Karpas-422 (cell line): ENCODE measurements at regions not wholly inside any gene's neighbourhood (a gene's known extent, or its start where the extent isn't known, plus 50 kb on each side); places are given as distances from the start of the nearest gene placed in this dataset.

Experiments used
- DNase-seq: peaks from one replicate; pipeline ENCODE4 v3.0.0-alpha.2; 2015
- H2AFZ ChIP-seq: fragments of 200-600 bp; sonication (generic); 2 replicates; pipeline ENCODE4 v1.6.1; 2014; ENCODE audit warnings: antibody characterized with exemption, low read length, mixed read lengths
- H3K27ac ChIP-seq: fragments of 200-600 bp; sonication (generic); 2 replicates; pipeline ENCODE4 v1.5.1; 2014; ENCODE audit warnings: mild to moderate bottlenecking, low read length, moderate library complexity
- H3K27me3 ChIP-seq: fragments of 200-600 bp; sonication (generic); 2 replicates; pipeline ENCODE4 v1.6.1; 2014; ENCODE audit warnings: low read length, mixed read lengths
- H3K36me3 ChIP-seq: fragments of 200-600 bp; sonication (generic); 2 replicates; pipeline ENCODE4 v1.6.1; 2014; ENCODE audit warnings: low read length, mixed read lengths; ENCODE audit not compliant: insufficient read depth
- H3K4me1 ChIP-seq: fragments of 200-600 bp; sonication (generic); 2 replicates; pipeline ENCODE4 v1.6.1; 2014; ENCODE audit warnings: mild to moderate bottlenecking, low read length, mixed read lengths
- H3K4me2 ChIP-seq: fragments of 200-600 bp; sonication (generic); 2 replicates; pipeline ENCODE4 v1.6.1; 2014; ENCODE audit warnings: low read length, low read depth, mild to moderate bottlenecking; ENCODE audit not compliant: poor library complexity, severe bottlenecking
- H3K4me3 ChIP-seq: fragments of 200-600 bp; sonication (generic); 2 replicates; pipeline ENCODE4 v1.5.1; 2014; ENCODE audit warnings: mild to moderate bottlenecking, antibody characterized with exemption, low read length, mixed read lengths
- H3K79me2 ChIP-seq: fragments of 200-600 bp; sonication (generic); 2 replicates; pipeline ENCODE4 v1.6.1; 2014; ENCODE audit warnings: mild to moderate bottlenecking, low read length, mixed read lengths
- H3K9ac ChIP-seq: fragments of 200-600 bp; sonication (generic); 2 replicates; pipeline ENCODE4 v1.6.0; 2014; ENCODE audit warnings: low read length
- H3K9me2 ChIP-seq: fragments of 200-600 bp; sonication (generic), shearing (Covaris generic); replicated peaks from 2 replicates; pipeline ENCODE4 v1.6.0; 2014; ENCODE audit warnings: mild to moderate bottlenecking, low read length, moderate library complexity; ENCODE audit not compliant: insufficient read depth
- H3K9me3 ChIP-seq: fragments of 300-700, 200-600 bp; sonication (generic); 2 replicates; pipeline ENCODE4 v1.6.1; 2014; ENCODE audit warnings: low read length, mixed read lengths
- H4K20me1 ChIP-seq: fragments of 200-600 bp; sonication (generic); 2 replicates; pipeline ENCODE4 v1.6.1; 2014; ENCODE audit warnings: mild to moderate bottlenecking, antibody characterized with exemption, low read length, low read depth; ENCODE audit not compliant: insufficient read depth

DNA sequence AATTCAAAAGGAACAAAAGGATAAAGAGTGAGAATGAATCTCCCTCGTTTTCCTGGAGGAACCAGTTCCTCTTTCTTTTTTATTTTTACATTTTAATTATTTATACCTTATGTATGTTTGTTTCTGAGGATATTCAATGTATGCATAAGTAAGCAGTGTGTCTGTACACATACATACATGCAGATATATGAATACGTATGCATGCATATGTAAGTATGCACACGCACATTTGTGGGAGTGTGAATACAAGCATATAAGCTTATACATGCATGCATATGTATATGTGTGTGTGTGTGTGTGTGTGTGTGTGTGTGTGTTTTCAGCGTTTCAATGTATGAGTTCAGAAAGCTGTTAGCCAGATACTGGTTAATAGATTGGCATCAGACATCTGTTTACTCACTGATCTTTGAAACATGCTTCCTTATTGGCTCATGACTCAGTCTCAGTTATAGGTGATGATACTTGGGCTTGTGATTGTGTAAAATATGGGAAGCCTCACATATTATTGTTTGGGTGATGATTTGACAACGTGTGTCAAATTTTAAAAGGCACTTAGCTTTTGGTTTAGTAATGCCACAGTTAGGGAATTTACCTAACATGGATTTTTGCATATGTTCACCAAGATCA lies 279.7 kb upstream of the TRIB2 start:
- Histone ChIP-seq H3K4me1 (peaks cover 6% of the 10 kb centered on the region), H3K27me3 (no peaks in the 10 kb centered on the region), H3K4me3 (no peak overlapping the region), H3K9ac (no peak overlapping the region), H3K4me2 (no peak overlapping the region), H3K79me2 (no peaks in the 10 kb centered on the region), H2AFZ (no peak overlapping the region), H3K9me3 (no peaks in the 10 kb centered on the region), H4K20me1 (no peaks in the 10 kb centered on the region), H3K9me2 (no peaks in the 10 kb centered on the region), H3K27ac (no peak overlapping the region), H3K36me3 (no peaks in the 10 kb centered on the region)
- no peak for DNase-seq

GRCh38 chr2:12440731-12441130 lies 276.0 kb upstream of the TRIB2 start:
- Histone ChIP-seq H3K4me2 (no peak overlapping the region), H3K9me2 (no peaks in the 10 kb centered on the region), H3K36me3 (no peaks in the 10 kb centered on the region), H3K79me2 (no peaks in the 10 kb centered on the region), H3K27ac (no peak overlapping the region), H3K9ac (no peak overlapping the region), H3K27me3 (no peaks in the 10 kb centered on the region), H3K4me1 (peaks cover 3% of the 10 kb centered on the region), H3K4me3 (no peak overlapping the region), H2AFZ (no peak overlapping the region), H4K20me1 (no peaks in the 10 kb centered on the region), H3K9me3 (no peaks in the 10 kb centered on the region)
- no peak for DNase-seq

GRCh38 chr2:12441750-12442475 lies 274.8 kb upstream of the TRIB2 start:
- no peak overlapping the region for H3K9ac ChIP-seq
- no peaks in the 10 kb centered on the region for H3K9me3 ChIP-seq
- no peaks in the 10 kb centered on the region for H3K9me2 ChIP-seq
- DNase-seq: no peak
- no peaks in the 10 kb centered on the region for H3K79me2 ChIP-seq
- no peak overlapping the region for H3K4me3 ChIP-seq
- H4K20me1 ChIP-seq: no peaks in the 10 kb centered on the region
- no peaks in the 10 kb centered on the region for H3K27me3 ChIP-seq
- H3K4me2 ChIP-seq: no peak overlapping the region
- H3K4me1 ChIP-seq: no peaks in the 10 kb centered on the region
- H3K36me3 ChIP-seq: no peaks in the 10 kb centered on the region
- H3K27ac ChIP-seq: no peak overlapping the region
- no peak overlapping the region for H2AFZ ChIP-seq

DNA sequence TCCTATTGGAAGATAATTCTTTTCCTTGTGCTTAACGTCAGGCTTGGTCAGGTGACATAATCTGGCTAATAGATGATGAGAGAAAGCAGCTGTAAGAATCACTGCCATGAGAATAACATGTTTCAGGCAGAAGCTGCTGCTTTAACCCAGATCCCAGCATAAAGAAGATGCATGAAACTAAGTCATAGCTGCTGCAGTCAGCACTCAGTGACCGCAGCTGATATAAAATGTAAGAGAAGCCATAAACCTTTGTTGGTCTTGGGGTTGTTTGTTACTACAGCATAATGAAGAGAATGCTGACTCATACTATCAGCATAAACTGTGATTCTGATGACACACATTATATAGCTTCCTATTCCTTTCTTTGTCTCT lies 274.3 kb upstream of the TRIB2 start:
- Histone ChIP-seq H4K20me1 (no peaks in the 10 kb centered on the region), H3K36me3 (no peaks in the 10 kb centered on the region), H3K79me2 (no peaks in the 10 kb centered on the region), H3K4me2 (no peak overlapping the region), H3K27ac (no peak overlapping the region), H3K9me3 (no peaks in the 10 kb centered on the region), H3K27me3 (no peaks in the 10 kb centered on the region), H3K4me3 (no peak overlapping the region), H3K9ac (no peak overlapping the region), H3K4me1 (no peaks in the 10 kb centered on the region), H2AFZ (no peak overlapping the region), H3K9me2 (no peaks in the 10 kb centered on the region)
- DNase-seq: no peak

DNA sequence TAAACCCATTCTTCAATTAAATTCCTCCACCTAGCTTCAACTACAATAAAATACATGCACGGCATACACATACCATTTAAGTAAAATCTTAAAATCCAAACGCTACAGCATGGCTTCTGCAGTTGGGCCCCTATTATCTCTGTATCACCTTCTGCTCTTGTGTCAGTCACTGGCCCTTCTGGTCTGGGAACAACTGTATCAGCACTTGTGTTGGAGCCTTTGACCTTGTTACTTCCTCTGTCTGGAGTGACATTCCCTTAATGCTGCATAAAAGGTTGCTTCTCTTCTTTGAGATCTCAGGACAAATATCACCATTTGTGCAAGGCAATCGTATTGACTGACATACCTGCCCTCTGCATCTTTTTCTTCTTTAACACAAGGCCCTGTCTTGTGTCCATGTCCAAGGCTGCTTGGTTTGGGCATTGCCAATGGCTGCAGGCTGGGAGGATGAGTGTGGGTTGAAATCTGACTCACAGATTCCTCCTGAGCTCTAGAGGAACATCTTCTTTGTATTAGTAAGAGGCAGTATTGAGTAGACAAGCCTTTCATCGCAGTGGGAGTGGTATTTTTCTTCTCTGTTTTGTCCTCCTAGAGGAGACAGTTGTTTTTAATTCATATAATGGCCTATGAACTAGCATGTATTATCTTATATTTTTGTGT lies 267.8 kb upstream of the TRIB2 start:
- Histone ChIP-seq H3K4me1 (peaks cover 3% of the 10 kb centered on the region), H3K36me3 (no peaks in the 10 kb centered on the region), H3K4me3 (no peak overlapping the region), H3K9me2 (no peaks in the 10 kb centered on the region), H3K9ac (no peak overlapping the region), H4K20me1 (no peaks in the 10 kb centered on the region), H3K79me2 (no peaks in the 10 kb centered on the region), H3K9me3 (no peaks in the 10 kb centered on the region), H3K4me2 (no peak overlapping the region), H3K27me3 (no peaks in the 10 kb centered on the region), H2AFZ (no peak overlapping the region), H3K27ac (no peak overlapping the region)
- no peak for DNase-seq

- no peak overlapping the region for H3K27ac ChIP-seq
- no peak overlapping the region for H2AFZ ChIP-seq
- H3K9me3 ChIP-seq: no peaks in the 10 kb centered on the region
These were observed 265.0 kb upstream of the TRIB2 start for GRCh38 chr2:12451726-12452125.

DNA sequence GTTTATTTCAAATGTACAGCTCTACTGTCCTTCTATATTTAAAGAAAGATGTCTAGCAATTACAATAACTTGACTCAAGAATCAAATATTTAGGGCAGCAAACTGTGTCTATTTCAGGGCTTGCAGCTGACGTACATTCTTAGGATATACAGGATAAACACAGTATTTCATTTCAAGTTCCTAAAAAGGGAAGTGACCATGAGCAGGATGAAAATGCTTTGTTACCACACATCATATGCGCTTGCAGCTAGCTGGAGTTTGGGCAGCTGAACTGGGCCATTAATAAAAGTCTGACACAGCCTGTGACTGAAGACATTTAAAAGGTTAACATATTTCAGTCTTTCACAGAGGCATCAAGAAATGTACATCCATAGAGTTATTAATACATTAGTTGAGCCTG lies 264.6 kb upstream of the TRIB2 start:
- Histone ChIP-seq H3K9ac (no peak overlapping the region), H2AFZ (no peak overlapping the region), H3K27ac (no peak overlapping the region), H3K27me3 (no peaks in the 10 kb centered on the region), H3K79me2 (no peaks in the 10 kb centered on the region), H3K4me2 (peak overlapping the region; percentile 2), H3K4me3 (no peak overlapping the region), H4K20me1 (no peaks in the 10 kb centered on the region), H3K9me2 (no peaks in the 10 kb centered on the region), H3K36me3 (no peaks in the 10 kb centered on the region), H3K9me3 (no peaks in the 10 kb centered on the region), H3K4me1 (peaks cover 13% of the 10 kb centered on the region)
- no peak for DNase-seq

More at GRCh38 chr2:12451726-12452125, 265.0 kb upstream of the TRIB2 start:
- Histone ChIP-seq H3K27me3 (no peaks in the 10 kb centered on the region), H3K4me1 (peaks cover 9% of the 10 kb centered on the region), H3K79me2 (no peaks in the 10 kb centered on the region), H3K9ac (no peak overlapping the region), H4K20me1 (no peaks in the 10 kb centered on the region), H3K36me3 (no peaks in the 10 kb centered on the region), H3K4me3 (no peak overlapping the region), H3K9me2 (no peaks in the 10 kb centered on the region), H3K4me2 (peak overlapping the region; percentile 2)
- DNase-seq: no peak

- DNase-seq: no peak
- no peaks in the 10 kb centered on the region for H3K9me3 ChIP-seq
- no peaks in the 10 kb centered on the region for H3K9me2 ChIP-seq
- no peaks in the 10 kb centered on the region for H3K36me3 ChIP-seq
- H3K4me2 ChIP-seq: no peak overlapping the region
- no peaks in the 10 kb centered on the region for H3K27me3 ChIP-seq
- no peaks in the 10 kb centered on the region for H4K20me1 ChIP-seq
- H3K9ac ChIP-seq: no peak overlapping the region
- H3K4me3 ChIP-seq: no peak overlapping the region
- H3K79me2 ChIP-seq: no peaks in the 10 kb centered on the region
- no peak overlapping the region for H2AFZ ChIP-seq
- peaks cover 13% of the 10 kb centered on the region for H3K4me1 ChIP-seq
- H3K27ac ChIP-seq: no peak overlapping the region
These were observed 263.0 kb upstream of the TRIB2 start for GRCh38 chr2:12453731-12454130.
